ENCODE measurements at regions not wholly inside any gene's neighbourhood (a gene's known extent, or its start where the extent isn't known, plus 50 kb on each side); places are given as distances from the start of the nearest gene placed in this dataset.

DNA sequence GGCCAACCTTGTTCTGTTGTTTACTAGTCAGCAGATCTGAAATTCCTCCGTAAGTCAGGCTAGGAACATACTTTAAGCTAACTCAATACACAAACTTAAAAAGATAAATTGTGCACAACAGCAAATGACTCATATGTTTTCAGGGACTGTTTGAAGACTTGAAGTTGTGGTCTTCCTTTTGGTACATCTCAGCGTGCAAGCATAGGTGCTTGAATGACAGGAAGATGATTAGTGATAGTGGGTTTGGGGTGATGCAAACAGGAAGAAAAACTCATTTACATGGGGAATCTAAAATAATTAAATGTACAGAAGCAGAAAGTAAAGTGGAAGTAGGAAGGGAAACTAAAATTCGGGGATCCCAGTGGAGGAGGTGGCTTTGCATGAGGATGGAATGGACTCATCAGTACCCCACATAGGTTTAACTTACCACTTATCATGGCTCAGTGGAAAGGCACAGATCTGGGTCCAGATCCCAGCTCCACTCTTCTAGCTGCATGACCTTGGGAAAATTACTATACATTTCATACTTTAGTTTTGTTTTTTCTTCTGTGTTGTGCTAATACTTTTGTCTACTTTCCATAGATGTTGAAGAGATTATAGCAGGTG, 122.3 kb downstream of the XCL2 start:
- no TSS peak for BruUV-seq (replicated peaks)
- Histone ChIP-seq H3K56ac (ENCODE audit: extremely low read depth, insufficient read depth, low read length) (no peak overlapping the region), H3K4me3 (ENCODE audit: insufficient read depth, low read depth, low read length) (no peak overlapping the region), H2AK9ac (replicated peaks; ENCODE audit: low read depth, low read length, poor library complexity) (no peak overlapping the region), H2AK5ac (ENCODE audit: low read depth, low read length) (no peak overlapping the region), H3K27me3 (ENCODE audit: control insufficient read depth, insufficient read depth, low read length) (no peaks in the 10 kb centered on the region), H3K79me1 (ENCODE audit: low read depth in 1 of 2, low read length in 2 of 2) (no peaks in the 10 kb centered on the region), H2BK120ac (ENCODE audit: low read depth, low read length) (no peak overlapping the region), H4K91ac (ENCODE audit: insufficient read depth, low read depth, low read length) (no peak overlapping the region), H3K9me1 (ENCODE audit: insufficient read depth, low read length) (no peaks in the 10 kb centered on the region), H3K36me3 (ENCODE audit: control insufficient read depth, insufficient read depth, low read length) (no peaks in the 10 kb centered on the region), H3K9me3 (ENCODE audit: control insufficient read depth, insufficient read depth, low read length) (no peaks in the 10 kb centered on the region), H4K5ac (ENCODE audit: low read depth, low read length) (no peak overlapping the region), H2BK20ac (ENCODE audit: low read depth, low read length) (no peak overlapping the region), H3K4me2 (ENCODE audit: low read depth, low read length) (no peak overlapping the region), H3K27ac (ENCODE audit: insufficient read depth, low read length) (no peak overlapping the region), H4K8ac (ENCODE audit: low read depth in 2 of 2, low read length in 2 of 2) (no peak overlapping the region), H3K4ac (ENCODE audit: low read depth, low read length) (no peak overlapping the region), H3K14ac (replicated peaks; ENCODE audit: low read depth, low read length) (no peak overlapping the region), H3K4me1 (ENCODE audit: control insufficient read depth, insufficient read depth, low read length) (no peaks in the 10 kb centered on the region), H4K20me1 (ENCODE audit: insufficient read depth, low read length) (no peaks in the 10 kb centered on the region), H3K18ac (ENCODE audit: low read depth, low read length) (no peak overlapping the region), H3K23ac (ENCODE audit: low read depth, low read length) (no peak overlapping the region), H2BK15ac (ENCODE audit: low read depth, low read length) (no peak overlapping the region), H2BK5ac (ENCODE audit: low read depth, low read length, poor library complexity, severe bottlenecking) (no peak overlapping the region), H2AFZ (replicated peaks; ENCODE audit: low read length, poor library complexity) (no peak overlapping the region), H3K9ac (ENCODE audit: low read depth, low read length) (no peak overlapping the region)
- WGBS, 2 experiments (ENCODE audit: extremely low coverage in 2 of 2, insufficient read length in 1 of 2): no CpG with 5 or more reads among the region's 3 CpGs
- in situ Hi-C loops (cut with MboI; ENCODE audit: low sequenced_read_pairs) (no loop called here), intact Hi-C loops (cut with micrococcal nuclease) (no loop called here), dilution Hi-C loops (cut with HindIII; ENCODE audit: low sequenced_read_pairs, unreplicated experiment) (no loop called here)
- TF ChIP-seq, protein P1, sequence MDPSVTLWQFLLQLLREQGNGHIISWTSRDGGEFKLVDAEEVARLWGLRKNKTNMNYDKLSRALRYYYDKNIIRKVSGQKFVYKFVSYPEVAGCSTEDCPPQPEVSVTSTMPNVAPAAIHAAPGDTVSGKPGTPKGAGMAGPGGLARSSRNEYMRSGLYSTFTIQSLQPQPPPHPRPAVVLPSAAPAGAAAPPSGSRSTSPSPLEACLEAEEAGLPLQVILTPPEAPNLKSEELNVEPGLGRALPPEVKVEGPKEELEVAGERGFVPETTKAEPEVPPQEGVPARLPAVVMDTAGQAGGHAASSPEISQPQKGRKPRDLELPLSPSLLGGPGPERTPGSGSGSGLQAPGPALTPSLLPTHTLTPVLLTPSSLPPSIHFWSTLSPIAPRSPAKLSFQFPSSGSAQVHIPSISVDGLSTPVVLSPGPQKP (IDR thresholded peaks at IDR 0.05; ENCODE audit: borderline replicate concordance, low read depth, low read length): no peak
- TF ChIP-seq CHD1 (IDR thresholded peaks at IDR 0.05; ENCODE audit: low read depth, low read length) (no peak), POLR2A (IDR thresholded peaks at IDR 0.05; ENCODE audit: low read depth, low read length) (no peak), SMC3 (IDR thresholded peaks at IDR 0.05; ENCODE audit: low read depth, low read length) (no peak), RCOR1 (IDR thresholded peaks at IDR 0.05; ENCODE audit: insufficient replicate concordance, low read length) (no peak), MAFK (IDR thresholded peaks at IDR 0.05; ENCODE audit: low read depth, low read length) (no peak), BHLHE40 (IDR thresholded peaks at IDR 0.05; ENCODE audit: low read depth, low read length) (no peak), RFX5 (IDR thresholded peaks at IDR 0.05; ENCODE audit: low read depth, low read length) (no peak), MAZ (IDR thresholded peaks at IDR 0.05; ENCODE audit: borderline replicate concordance, low read depth, low read length) (no peak), NFE2L2 (IDR thresholded peaks at IDR 0.05; ENCODE audit: low read depth, low read length) (no peak), FOS (IDR thresholded peaks at IDR 0.05; ENCODE audit: low read depth, low read length) (no peak), MXI1 (IDR thresholded peaks at IDR 0.05; ENCODE audit: borderline replicate concordance, low read depth, low read length) (no peak), RAD21 (IDR thresholded peaks at IDR 0.05; ENCODE audit: low read length) (no peak), CEBPB (IDR thresholded peaks at IDR 0.05; ENCODE audit: low read depth, low read length) (no peak)
- TF ChIP-seq, protein P2, sequence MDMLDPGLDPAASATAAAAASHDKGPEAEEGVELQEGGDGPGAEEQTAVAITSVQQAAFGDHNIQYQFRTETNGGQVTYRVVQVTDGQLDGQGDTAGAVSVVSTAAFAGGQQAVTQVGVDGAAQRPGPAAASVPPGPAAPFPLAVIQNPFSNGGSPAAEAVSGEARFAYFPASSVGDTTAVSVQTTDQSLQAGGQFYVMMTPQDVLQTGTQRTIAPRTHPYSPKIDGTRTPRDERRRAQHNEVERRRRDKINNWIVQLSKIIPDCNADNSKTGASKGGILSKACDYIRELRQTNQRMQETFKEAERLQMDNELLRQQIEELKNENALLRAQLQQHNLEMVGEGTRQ (IDR thresholded peaks at IDR 0.05; ENCODE audit: low read depth, low read length): no peak
- TF ChIP-seq, protein P3, sequence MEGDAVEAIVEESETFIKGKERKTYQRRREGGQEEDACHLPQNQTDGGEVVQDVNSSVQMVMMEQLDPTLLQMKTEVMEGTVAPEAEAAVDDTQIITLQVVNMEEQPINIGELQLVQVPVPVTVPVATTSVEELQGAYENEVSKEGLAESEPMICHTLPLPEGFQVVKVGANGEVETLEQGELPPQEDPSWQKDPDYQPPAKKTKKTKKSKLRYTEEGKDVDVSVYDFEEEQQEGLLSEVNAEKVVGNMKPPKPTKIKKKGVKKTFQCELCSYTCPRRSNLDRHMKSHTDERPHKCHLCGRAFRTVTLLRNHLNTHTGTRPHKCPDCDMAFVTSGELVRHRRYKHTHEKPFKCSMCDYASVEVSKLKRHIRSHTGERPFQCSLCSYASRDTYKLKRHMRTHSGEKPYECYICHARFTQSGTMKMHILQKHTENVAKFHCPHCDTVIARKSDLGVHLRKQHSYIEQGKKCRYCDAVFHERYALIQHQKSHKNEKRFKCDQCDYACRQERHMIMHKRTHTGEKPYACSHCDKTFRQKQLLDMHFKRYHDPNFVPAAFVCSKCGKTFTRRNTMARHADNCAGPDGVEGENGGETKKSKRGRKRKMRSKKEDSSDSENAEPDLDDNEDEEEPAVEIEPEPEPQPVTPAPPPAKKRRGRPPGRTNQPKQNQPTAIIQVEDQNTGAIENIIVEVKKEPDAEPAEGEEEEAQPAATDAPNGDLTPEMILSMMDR (conservative IDR thresholded peaks at IDR 0.05; ENCODE audit: low read depth, low read length): no peak
- ChIA-PET CTCF (no interaction called here), POLR2A (ENCODE audit: unreplicated experiment) (no interaction called here)
- no peak for DNase-seq
- no peak for ATAC-seq (ENCODE audit: low read depth)
